ENCODE measurements at regions not wholly inside any gene's neighbourhood (a gene's known extent, or its start where the extent isn't known, plus 50 kb on each side); places are given as distances from the start of the nearest gene placed in this dataset.
A peak's percentile ranks its signal among the peaks of the same experiment; 100 is the strongest.

GRCh38 chr1:59005491-59006288 lies 221.8 kb upstream of the JUN start:
- in situ Hi-C loops (cut with HindIII; ENCODE audit: low pct_ligation_motif_present, low pct_unique_long_range_greater_than_20kb, low sequenced_read_pairs), result no loop called here

DNA sequence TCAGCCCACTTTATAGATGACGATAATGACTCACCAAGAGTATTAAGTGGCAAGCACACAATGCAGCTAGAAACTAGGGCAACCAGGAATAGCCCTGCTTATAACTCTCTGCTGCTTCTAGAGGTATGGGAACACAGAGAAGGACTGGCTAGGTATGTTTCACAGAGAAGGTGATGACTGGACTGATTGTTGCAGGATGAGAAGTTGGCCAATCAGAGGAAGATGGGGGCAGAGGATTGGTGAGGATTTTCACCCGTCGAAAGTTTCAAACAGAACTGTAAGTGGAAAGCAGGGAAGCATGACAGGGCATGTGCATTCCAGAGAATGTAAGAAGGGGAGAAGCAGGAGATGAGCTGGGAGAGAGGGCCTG lies 222.4 kb upstream of the JUN start:
- DNase-seq, result no peak
- in situ Hi-C loops (cut with HindIII; ENCODE audit: low pct_ligation_motif_present, low pct_unique_long_range_greater_than_20kb, low sequenced_read_pairs), result no loop called here

More at GRCh38 chr1:59005491-59006288, 221.8 kb upstream of the JUN start:
- DNase-seq, result no peak

- in situ Hi-C loops (cut with HindIII; ENCODE audit: low pct_ligation_motif_present, low pct_unique_long_range_greater_than_20kb, low sequenced_read_pairs), result no loop called here
Observed at GRCh38 chr1:59006932-59007331, 223.1 kb upstream of the JUN start.

DNA sequence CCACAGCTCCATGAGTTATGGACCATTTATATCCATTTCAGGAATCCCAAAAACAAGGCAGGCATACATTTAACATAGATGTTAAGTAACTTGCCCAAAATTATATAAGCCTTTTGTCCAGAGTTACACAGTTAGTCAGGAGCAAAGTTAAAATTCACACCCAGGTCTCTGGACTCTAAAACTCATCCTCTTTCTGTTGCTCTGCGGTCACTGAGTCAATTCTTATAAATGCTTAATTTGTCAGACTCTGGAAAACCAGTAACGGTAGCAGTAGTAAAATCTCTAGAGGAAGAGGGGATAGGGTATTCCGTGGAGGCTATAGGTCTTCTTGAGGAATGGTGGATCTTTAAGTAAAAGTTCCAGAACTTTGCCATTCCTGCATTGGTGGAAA lies 223.6 kb upstream of the JUN start:
- in situ Hi-C loops (cut with HindIII; ENCODE audit: low pct_ligation_motif_present, low pct_unique_long_range_greater_than_20kb, low sequenced_read_pairs), result no loop called here
- no peak for DNase-seq

More at GRCh38 chr1:59006932-59007331, 223.1 kb upstream of the JUN start:
- no peak for DNase-seq

DNA sequence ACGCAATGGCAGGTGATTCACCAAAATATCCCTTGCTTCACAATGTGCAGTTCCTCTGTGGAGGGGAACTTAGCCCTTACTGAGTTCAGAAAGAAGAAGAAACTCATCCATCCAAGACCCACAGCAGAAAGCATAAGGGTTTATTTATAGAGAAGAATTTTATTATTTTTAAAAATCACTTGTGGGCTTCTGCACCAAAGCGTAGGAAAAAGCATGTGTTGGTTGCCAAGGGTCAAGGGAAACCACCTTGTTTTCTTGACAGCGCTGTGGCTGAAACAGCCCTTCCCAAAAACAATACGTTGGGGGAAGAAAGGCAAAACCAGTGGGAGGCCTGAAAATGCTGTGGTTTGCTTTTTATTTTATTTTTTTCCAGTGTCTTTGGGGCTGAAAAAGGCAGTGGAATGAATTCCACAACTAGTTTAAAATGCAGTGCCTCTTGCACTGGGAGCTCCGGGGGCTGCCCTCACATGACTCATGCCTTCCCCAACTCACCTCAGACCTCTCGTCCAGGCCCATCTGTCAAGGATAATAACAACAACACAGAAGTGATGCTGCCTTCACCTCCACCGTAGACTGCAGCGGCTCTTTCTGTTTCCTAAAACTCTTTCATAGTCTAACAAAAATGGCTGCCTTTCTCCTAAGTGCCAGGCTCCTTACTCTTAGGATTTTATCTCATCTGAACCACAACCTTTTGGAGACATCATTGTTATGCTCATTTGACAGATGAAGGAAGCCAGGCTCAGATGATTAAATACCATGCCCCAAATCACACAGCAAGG lies 224.2 kb upstream of the JUN start:
- no peak for DNase-seq

DNA sequence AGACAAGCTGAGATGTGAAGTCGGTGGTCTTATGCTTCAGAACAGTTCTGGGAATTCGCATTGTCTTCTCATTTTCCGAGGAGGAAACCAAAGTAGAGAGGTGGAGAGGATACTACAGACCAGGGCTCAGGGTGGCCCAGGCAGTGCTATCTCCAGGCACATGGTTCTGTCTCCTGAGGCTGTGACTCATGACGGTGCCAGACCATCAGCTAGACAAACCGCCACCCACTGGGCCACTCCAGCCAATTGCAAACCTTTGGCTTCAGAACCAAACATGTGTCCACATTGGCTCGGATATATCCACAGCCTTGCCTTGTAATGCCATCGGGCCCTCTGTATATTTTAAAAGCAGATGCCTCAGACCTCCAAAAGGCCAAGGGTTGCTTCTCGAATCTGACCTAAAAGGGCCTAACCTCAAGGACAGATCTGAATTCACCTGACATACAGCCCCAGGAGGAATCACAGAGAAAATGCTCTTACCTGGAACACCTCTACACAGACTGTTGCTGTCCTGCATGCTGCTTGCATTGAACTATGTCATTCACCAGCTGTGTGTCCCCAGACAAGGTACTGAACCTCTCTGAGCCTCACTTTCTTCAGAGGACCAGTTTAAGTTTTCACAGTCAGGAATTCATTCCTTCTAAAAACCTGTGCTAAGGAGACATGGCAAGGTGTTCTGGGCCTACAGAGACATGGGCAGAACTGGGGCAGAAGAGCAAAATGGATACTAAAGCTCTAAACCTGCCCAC lies 224.9 kb upstream of the JUN start:
- in situ Hi-C loops (cut with HindIII; ENCODE audit: low pct_ligation_motif_present, low pct_unique_long_range_greater_than_20kb, low sequenced_read_pairs), result no loop called here
- no peak for DNase-seq

More for the DNA sequence above, 224.2 kb upstream of the JUN start:
- in situ Hi-C loops (cut with HindIII; ENCODE audit: low pct_ligation_motif_present, low pct_unique_long_range_greater_than_20kb, low sequenced_read_pairs), result no loop called here

DNA sequence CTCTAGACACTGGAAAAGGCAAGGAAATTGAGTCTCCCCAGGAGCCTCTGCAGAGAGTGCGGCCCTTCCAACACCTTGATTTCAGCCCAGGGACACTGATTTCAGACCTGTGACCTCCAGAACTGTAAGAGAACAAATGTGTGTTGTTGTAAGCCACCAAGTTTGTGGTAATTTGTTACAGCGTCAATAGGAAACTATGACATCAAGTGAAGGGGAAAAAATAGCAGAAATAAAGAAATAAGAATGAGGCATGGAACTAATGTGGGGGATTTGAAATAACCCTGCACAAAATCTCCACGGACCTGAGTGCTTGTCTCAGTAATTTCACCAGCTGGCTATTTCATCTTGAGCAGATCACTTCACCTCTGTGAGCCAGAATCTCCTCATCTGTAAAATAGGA lies 227.8 kb upstream of the JUN start:
- in situ Hi-C loops (cut with HindIII; ENCODE audit: low pct_ligation_motif_present, low pct_unique_long_range_greater_than_20kb, low sequenced_read_pairs), result no loop called here

GRCh38 chr1:59012378-59012777 lies 228.5 kb upstream of the JUN start:
- in situ Hi-C loops (cut with HindIII; ENCODE audit: low pct_ligation_motif_present, low pct_unique_long_range_greater_than_20kb, low sequenced_read_pairs), result no loop called here

More for the DNA sequence above, 227.8 kb upstream of the JUN start:
- no peak for DNase-seq

DNA sequence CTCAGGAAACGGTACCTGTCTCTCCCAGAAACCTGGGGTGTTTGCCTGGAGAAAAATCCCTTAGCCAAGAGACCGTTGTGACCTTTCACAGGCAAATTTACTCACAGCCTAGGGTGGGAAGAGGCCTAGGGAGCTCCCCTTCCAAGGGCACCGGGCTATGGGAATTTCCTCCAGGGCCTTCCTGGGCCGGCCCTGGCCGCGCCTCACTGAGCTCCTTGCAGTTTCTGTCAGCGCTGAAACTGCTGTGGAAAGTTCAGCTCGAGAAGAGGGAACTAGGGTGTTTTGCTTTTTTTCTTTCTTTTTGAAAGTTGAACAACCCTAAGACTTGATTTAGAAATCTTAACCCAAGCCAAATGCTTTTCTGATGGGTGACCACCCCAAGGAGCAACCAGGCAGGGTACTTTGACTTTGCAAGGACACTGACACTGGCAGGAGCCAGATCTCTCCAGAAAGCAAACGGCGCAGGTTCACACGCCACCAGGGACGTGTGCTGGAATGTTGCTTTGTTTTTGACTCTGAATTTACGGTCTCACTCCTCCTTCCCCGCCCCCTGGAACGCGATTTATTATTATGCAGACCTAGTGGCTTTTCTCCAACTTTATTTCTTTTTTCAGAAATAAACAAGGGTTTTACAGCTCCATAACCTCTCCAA lies 229.6 kb upstream of the JUN start:
- peak; percentile 13 for DNase-seq
- in situ Hi-C loops (cut with HindIII; ENCODE audit: low pct_ligation_motif_present, low pct_unique_long_range_greater_than_20kb, low sequenced_read_pairs), result no loop called here

More at GRCh38 chr1:59012378-59012777, 228.5 kb upstream of the JUN start:
- no peak for DNase-seq

- in situ Hi-C loops (cut with HindIII; ENCODE audit: low pct_ligation_motif_present, low pct_unique_long_range_greater_than_20kb, low sequenced_read_pairs), result no loop called here
- DNase-seq, result no peak
Observed at GRCh38 chr1:59013928-59014279, 230.1 kb upstream of the JUN start.

- in situ Hi-C loops (cut with HindIII; ENCODE audit: low pct_ligation_motif_present, low pct_unique_long_range_greater_than_20kb, low sequenced_read_pairs), result no loop called here
Observed at GRCh38 chr1:59014827-59015226, 231.0 kb upstream of the JUN start.

DNA sequence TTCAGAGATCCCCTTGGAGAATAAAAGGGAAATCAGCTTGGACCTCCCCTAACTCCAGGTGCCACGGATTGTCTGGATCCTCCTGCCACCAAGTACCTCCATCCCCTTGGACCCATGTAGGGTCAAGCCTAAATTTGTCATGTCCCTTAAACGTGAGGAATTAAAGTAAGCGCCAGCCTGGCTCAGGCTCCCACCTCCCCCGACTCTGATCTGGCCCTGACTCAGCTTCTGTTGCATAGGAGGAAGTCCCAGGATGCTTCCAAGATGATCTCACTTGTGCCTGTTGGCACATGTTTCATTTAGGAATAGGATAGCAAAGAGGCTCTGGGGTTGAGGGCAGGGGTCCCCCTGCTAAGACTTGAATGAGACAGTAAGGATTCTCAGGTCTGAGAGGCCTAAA lies 231.9 kb upstream of the JUN start:
- peak; percentile 35 for DNase-seq
- in situ Hi-C loops (cut with HindIII; ENCODE audit: low pct_ligation_motif_present, low pct_unique_long_range_greater_than_20kb, low sequenced_read_pairs), result no loop called here

More at GRCh38 chr1:59014827-59015226, 231.0 kb upstream of the JUN start:
- no peak for DNase-seq

DNA sequence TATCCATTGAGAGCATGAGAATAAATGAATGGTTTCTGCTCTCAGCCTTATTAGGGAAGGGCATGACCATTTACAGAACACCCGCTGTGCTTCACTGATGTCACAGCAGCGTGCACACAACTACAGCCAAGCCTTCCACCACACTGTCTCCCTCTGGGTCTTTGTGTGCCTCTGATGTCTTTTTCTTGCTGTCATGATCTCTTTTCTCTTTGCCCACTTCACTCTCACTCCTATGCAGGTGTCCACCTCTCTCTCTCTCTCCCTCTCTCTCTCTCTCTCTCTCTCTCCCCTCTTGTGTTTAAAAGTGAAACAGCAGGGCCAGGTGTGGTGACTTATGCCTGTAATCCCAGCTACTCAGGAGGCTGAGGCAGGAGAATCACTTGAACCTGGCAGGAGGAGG lies 232.5 kb upstream of the JUN start:
- no peak for DNase-seq
- in situ Hi-C loops (cut with HindIII; ENCODE audit: low pct_ligation_motif_present, low pct_unique_long_range_greater_than_20kb, low sequenced_read_pairs), result no loop called here

- no peak for DNase-seq
- in situ Hi-C loops (cut with HindIII; ENCODE audit: low pct_ligation_motif_present, low pct_unique_long_range_greater_than_20kb, low sequenced_read_pairs), result no loop called here
Observed at GRCh38 chr1:59017501-59018231, 233.8 kb upstream of the JUN start.

- no peak for DNase-seq
- in situ Hi-C loops (cut with HindIII; ENCODE audit: low pct_ligation_motif_present, low pct_unique_long_range_greater_than_20kb, low sequenced_read_pairs), result no loop called here
Observed at GRCh38 chr1:59018446-59018845, 234.6 kb upstream of the JUN start.

DNA sequence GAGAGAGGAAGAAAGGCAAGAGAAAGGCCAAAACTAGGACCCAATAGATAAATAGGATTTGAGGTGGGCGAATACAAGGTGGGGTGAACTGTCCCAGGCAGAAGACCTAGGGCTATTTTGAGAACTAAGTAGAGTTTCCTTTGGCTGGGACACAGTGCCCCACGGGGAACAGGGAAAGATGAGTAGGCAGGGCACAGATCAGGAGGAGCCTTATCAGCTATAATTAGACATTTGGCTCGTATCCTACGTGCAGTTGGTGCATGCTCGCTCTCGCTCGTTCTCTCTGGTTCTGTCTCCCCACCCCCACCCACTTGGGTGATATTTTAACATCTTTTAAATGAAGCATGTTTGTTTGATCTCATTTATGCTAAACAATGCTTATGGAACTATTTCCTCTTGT lies 235.0 kb upstream of the JUN start:
- no peak for DNase-seq
- in situ Hi-C loops (cut with HindIII; ENCODE audit: low pct_ligation_motif_present, low pct_unique_long_range_greater_than_20kb, low sequenced_read_pairs), result no loop called here

DNA sequence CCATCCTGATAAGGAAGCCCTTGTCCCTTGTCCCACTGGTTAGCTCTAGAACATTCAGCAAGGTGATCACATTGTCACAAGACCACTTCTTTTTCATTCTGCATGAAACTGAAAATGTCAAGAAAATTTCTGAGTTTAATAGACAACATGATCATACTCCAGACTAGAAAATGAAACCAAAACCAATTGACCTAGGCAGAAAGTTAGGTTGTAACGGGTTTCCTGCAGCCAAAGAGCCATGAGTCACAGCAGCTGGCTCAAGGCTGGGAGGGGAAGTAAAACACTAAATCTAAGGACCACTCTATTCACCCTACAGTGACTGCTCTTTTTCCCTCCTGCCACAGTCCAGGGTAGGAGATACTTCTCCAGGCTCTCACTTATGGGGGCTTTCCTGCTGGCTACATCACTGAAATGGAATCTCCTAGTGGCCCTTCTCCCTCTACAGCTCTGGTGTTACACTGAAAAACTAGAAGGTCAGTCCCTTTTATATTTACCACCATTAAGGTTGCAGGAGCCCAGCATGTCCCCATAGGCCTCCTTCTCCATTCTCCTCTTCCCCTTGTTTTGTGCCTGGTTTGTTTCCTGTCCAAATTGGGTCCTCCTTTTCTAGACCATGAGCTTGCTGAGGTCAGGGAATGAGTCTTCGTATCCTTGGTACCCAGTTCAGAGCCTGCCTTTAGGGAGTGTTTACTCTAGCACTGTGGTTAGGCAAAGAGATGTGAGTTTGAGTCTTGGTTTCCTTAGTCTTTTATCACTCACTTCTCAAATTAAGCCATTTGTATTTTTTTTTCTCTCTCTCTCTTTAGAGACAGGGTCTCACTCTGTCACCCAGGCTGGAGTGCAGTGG lies 236.5 kb upstream of the JUN start:
- DNase-seq, result peak; percentile 75
- in situ Hi-C loops (cut with HindIII; ENCODE audit: low pct_ligation_motif_present, low pct_unique_long_range_greater_than_20kb, low sequenced_read_pairs), result no loop called here
